Peyer's patch (tissue), 4 donors: ENCODE measurements at regions not wholly inside any gene's neighbourhood (a gene's known extent, or its start where the extent isn't known, plus 50 kb on each side); places are given as distances from the start of the nearest gene placed in this dataset.

ENCODE experiments used
- DNase-seq, 3 donors: peaks; one replicate each; pipeline ENCODE4 v3.0.0-alpha.2; 2017 to 2019
- H3K27ac ChIP-seq, 4 donors: fragments of 200-600 bp; sonication (generic); one replicate each; pipeline ENCODE4 v1.5.1; 2016 to 2019
- H3K27me3 ChIP-seq, 2 donors: fragments of 200-600 bp; sonication (generic); one replicate each; pipeline ENCODE4 v1.5.1; 2019
- H3K36me3 ChIP-seq, 3 donors: fragments of 200-600 bp; sonication (generic); one replicate each; pipeline ENCODE4 v1.5.1; 2016 to 2019
- H3K4me1 ChIP-seq, 4 donors: fragments of 200-600 bp; sonication (generic); one replicate each; pipeline ENCODE4 v1.5.1; 2016 to 2019
- H3K4me3 ChIP-seq, 4 donors: fragments of 200-600 bp; sonication (generic); 1 replicate in 3 of 4; 2 replicates in 1 of 4; pipeline ENCODE4 v1.5.1; 2016 to 2019; ENCODE audit warnings: mild to moderate bottlenecking in 1 of 4
- H3K9me3 ChIP-seq, 4 donors: fragments of 200-600 bp; sonication (generic); one replicate each; pipeline ENCODE4 v1.5.1; 2016 to 2019; ENCODE audit warnings: mild to moderate bottlenecking in 1 of 4
- POLR2A ChIP-seq, 2 donors: fragments of 450-650 bp; IDR thresholded peaks; one replicate each; pipeline ENCODE4 v1.5.1; 2017; ENCODE audit warnings: antibody characterized with exemption in 2 of 2, mild to moderate bottlenecking in 2 of 2, moderate library complexity in 2 of 2
- TF ChIP-seq, protein P1 (sequence below), 6 experiments: fragments of 450-650 bp in 4 of 6; fragments of 200-600 bp in 2 of 6; sonication (generic) in 1 of 6; IDR thresholded peaks; one replicate each; pipeline ENCODE4 v1.5.1; 2017 to 2019; ENCODE audit warnings: antibody characterized with exemption in 6 of 6, mild to moderate bottlenecking in 3 of 6, moderate library complexity in 1 of 6

- Histone ChIP-seq H3K27me3 (no peaks in the 10 kb centered on the region), H3K27ac (no peak overlapping the region), H3K4me1 (no peaks in the 10 kb centered on the region), H3K36me3 (no peaks in the 10 kb centered on the region), H3K9me3 (peaks cover 0 to 4% (median 0%) of the 10 kb centered on the region in 4 donors), H3K4me3 (peak overlapping the region in 1 of 4 donors; percentile 11)
- DNase-seq, result peak in 1 of 3 donors; percentile 53
- TF ChIP-seq, protein P1, sequence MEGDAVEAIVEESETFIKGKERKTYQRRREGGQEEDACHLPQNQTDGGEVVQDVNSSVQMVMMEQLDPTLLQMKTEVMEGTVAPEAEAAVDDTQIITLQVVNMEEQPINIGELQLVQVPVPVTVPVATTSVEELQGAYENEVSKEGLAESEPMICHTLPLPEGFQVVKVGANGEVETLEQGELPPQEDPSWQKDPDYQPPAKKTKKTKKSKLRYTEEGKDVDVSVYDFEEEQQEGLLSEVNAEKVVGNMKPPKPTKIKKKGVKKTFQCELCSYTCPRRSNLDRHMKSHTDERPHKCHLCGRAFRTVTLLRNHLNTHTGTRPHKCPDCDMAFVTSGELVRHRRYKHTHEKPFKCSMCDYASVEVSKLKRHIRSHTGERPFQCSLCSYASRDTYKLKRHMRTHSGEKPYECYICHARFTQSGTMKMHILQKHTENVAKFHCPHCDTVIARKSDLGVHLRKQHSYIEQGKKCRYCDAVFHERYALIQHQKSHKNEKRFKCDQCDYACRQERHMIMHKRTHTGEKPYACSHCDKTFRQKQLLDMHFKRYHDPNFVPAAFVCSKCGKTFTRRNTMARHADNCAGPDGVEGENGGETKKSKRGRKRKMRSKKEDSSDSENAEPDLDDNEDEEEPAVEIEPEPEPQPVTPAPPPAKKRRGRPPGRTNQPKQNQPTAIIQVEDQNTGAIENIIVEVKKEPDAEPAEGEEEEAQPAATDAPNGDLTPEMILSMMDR (IDR thresholded peaks at IDR 0.05), result no peak
- TF ChIP-seq POLR2A (IDR thresholded peaks at IDR 0.05), result no peak
Measured at GRCh38 chr3:177377166-177377565, 179.9 kb upstream of the TBL1XR1 start.

GRCh38 chr3:177378168-177378567 is 180.9 kb upstream of the TBL1XR1 start:
- TF ChIP-seq POLR2A (IDR thresholded peaks at IDR 0.05), result no peak
- TF ChIP-seq, protein P1 (IDR thresholded peaks at IDR 0.05), result no peak
- H3K4me1 ChIP-seq, result no peaks in the 10 kb centered on the region
- no peak for DNase-seq
- H3K27ac ChIP-seq, result no peak overlapping the region
- H3K27me3 ChIP-seq, result no peaks in the 10 kb centered on the region
- peaks cover 0 to 4% (median 0%) of the 10 kb centered on the region in 4 donors for H3K9me3 ChIP-seq
- H3K4me3 ChIP-seq, result no peak overlapping the region
- H3K36me3 ChIP-seq, result no peaks in the 10 kb centered on the region

- no peak overlapping the region for H3K27ac ChIP-seq
- no peaks in the 10 kb centered on the region for H3K27me3 ChIP-seq
- no peaks in the 10 kb centered on the region for H3K4me1 ChIP-seq
- DNase-seq, result no peak
- H3K9me3 ChIP-seq, result peaks cover 0 to 4% (median 0%) of the 10 kb centered on the region in 4 donors
- H3K4me3 ChIP-seq, result no peak overlapping the region
- TF ChIP-seq, protein P1 (IDR thresholded peaks at IDR 0.05), result peak in 1 of 6 experiments; percentile 9
- no peak for TF ChIP-seq POLR2A (IDR thresholded peaks at IDR 0.05)
- no peaks in the 10 kb centered on the region for H3K36me3 ChIP-seq
Measured at GRCh38 chr3:177379045-177379444, 181.8 kb upstream of the TBL1XR1 start.

- no peak for TF ChIP-seq POLR2A (IDR thresholded peaks at IDR 0.05)
- TF ChIP-seq, protein P1 (IDR thresholded peaks at IDR 0.05), result no peak
- Histone ChIP-seq H3K27me3 (no peaks in the 10 kb centered on the region), H3K36me3 (no peaks in the 10 kb centered on the region), H3K27ac (no peak overlapping the region), H3K9me3 (peaks cover 0 to 4% (median 2%) of the 10 kb centered on the region in 4 donors), H3K4me1 (no peaks in the 10 kb centered on the region), H3K4me3 (no peak overlapping the region)
- DNase-seq, result no peak
Measured at GRCh38 chr3:177381070-177381469, 183.8 kb upstream of the TBL1XR1 start.

DNA sequence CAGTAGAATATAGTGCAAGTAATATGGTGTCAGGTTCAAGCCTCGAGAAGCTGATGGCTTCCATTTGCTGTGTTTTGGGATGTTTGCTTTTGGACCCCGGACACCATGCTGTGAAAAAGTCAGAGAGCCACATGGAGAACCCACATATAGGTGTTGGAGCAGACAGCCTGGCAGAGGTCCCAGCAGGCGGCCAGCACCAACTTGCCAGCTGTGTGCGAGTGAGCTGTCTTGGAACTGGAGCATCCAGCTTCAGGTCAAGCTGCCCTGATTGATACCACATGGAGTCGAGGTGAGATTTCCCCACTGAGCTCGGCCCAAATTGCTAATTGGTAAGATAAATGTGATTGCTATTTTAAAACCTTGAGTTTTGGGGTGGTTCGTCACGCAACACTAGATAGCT is 185.7 kb upstream of the TBL1XR1 start:
- peaks cover 0 to 4% (median 2%) of the 10 kb centered on the region in 4 donors for H3K9me3 ChIP-seq
- no peaks in the 10 kb centered on the region for H3K36me3 ChIP-seq
- no peak overlapping the region for H3K4me3 ChIP-seq
- no peaks in the 10 kb centered on the region for H3K27me3 ChIP-seq
- TF ChIP-seq, protein P1 (IDR thresholded peaks at IDR 0.05), result no peak
- TF ChIP-seq POLR2A (IDR thresholded peaks at IDR 0.05), result no peak
- DNase-seq, result no peak
- no peaks in the 10 kb centered on the region for H3K4me1 ChIP-seq
- H3K27ac ChIP-seq, result no peak overlapping the region

DNA sequence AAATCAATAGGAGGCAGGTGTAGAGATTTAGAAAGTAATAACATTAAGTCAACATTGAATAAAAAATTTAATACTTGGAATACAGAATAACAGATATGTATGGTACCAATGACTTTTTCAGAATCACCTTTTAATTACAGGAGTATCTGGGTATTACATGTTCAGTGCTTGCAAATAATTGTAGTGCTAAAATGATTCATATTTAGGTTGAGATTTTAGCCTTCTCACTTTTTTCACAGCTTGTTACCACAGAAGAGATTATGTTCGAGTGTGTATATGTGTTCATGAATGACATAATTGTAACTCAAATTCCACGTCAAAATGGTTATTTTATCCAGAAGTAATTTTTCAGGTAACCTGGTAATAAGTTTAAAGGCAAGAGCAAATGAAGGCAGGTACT is 187.9 kb upstream of the TBL1XR1 start:
- no peaks in the 10 kb centered on the region for H3K36me3 ChIP-seq
- no peak overlapping the region for H3K27ac ChIP-seq
- no peaks in the 10 kb centered on the region for H3K27me3 ChIP-seq
- H3K4me1 ChIP-seq, result no peaks in the 10 kb centered on the region
- DNase-seq, result no peak
- H3K4me3 ChIP-seq, result no peak overlapping the region
- H3K9me3 ChIP-seq, result peaks cover 0 to 4% (median 2%) of the 10 kb centered on the region in 4 donors
- TF ChIP-seq, protein P1 (IDR thresholded peaks at IDR 0.05), result no peak
- TF ChIP-seq POLR2A (IDR thresholded peaks at IDR 0.05), result no peak
